ENCODE measurements at regions not wholly inside any gene's neighbourhood (a gene's known extent, or its start where the extent isn't known, plus 50 kb on each side); places are given as distances from the start of the nearest gene placed in this dataset.

DNA sequence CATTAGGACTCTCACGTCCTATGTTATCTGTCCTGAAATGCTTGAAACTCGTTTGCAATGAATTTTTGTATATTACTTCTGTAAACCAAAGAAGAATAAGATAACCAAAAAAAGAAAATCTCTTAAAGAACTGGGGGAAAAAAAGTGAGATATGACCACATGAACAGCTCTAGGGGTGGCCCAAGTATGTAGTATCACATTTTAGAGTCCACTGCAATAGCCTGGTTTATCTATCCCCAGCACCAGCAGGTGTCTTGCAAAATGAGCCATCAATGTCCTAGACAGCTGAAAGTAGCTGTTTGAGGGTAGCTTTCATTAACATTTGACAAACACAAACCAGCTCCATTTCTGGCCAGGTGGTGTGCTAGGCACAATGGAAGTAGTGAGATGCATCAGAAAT lies 102.8 kb downstream of the PXDC1 start:
- no peak for TF ChIP-seq EZH2 (IDR thresholded peaks at IDR 0.05; ENCODE audit: borderline replicate concordance, low read depth, low read length, poor library complexity, severe bottlenecking)
- TF ChIP-seq, protein P1, sequence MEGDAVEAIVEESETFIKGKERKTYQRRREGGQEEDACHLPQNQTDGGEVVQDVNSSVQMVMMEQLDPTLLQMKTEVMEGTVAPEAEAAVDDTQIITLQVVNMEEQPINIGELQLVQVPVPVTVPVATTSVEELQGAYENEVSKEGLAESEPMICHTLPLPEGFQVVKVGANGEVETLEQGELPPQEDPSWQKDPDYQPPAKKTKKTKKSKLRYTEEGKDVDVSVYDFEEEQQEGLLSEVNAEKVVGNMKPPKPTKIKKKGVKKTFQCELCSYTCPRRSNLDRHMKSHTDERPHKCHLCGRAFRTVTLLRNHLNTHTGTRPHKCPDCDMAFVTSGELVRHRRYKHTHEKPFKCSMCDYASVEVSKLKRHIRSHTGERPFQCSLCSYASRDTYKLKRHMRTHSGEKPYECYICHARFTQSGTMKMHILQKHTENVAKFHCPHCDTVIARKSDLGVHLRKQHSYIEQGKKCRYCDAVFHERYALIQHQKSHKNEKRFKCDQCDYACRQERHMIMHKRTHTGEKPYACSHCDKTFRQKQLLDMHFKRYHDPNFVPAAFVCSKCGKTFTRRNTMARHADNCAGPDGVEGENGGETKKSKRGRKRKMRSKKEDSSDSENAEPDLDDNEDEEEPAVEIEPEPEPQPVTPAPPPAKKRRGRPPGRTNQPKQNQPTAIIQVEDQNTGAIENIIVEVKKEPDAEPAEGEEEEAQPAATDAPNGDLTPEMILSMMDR (conservative IDR thresholded peaks at IDR 0.05; ENCODE audit: low read depth, low read length) = no peak
